ENCODE measurements at regions not wholly inside any gene's neighbourhood (a gene's known extent, or its start where the extent isn't known, plus 50 kb on each side); places are given as distances from the start of the nearest gene placed in this dataset.
A peak's percentile ranks its signal among the peaks of the same experiment; 100 is the strongest.

DNA sequence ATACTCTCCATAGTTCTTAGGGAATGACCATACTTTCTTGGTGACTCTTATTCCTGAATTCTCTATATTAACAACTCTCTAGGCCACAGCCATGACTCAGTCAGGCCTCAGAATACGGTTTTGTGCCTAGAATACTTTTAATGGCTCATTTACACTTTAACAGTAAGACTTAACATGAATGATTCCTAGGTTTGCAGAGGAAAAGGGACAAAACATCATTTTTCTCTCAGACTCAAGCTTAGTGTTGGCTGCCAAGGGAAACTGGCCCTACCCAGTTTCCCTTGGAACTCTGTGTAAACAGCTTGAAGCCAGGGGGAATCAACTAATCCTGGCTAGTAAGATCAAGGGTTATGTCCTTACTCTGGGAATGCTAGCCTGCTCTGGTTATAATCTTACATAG is 164.9 kb upstream of the PKN2 start:
- Mint-ChIP-seq H3K36me3 (ENCODE audit: low read depth, unreplicated experiment) (no peaks in the 10 kb centered on the region), H3K27me3 (ENCODE audit: low read depth, unreplicated experiment) (peaks cover 3% of the 10 kb centered on the region), H3K4me3 (ENCODE audit: unreplicated experiment) (no peak overlapping the region), H3K27ac (ENCODE audit: unreplicated experiment) (peak overlapping the region; percentile 47), H3K9me3 (ENCODE audit: unreplicated experiment) (no peaks in the 10 kb centered on the region), H3K4me1 (ENCODE audit: low read depth, unreplicated experiment) (peaks cover 2% of the 10 kb centered on the region)
- no peaks in the 10 kb centered on the region for H3K79me2 ChIP-seq (ENCODE audit: insufficient read depth, low read length)
- no peaks in the 10 kb centered on the region for H3K36me3 ChIP-seq (ENCODE audit: insufficient read depth, low read length)
- no peaks in the 10 kb centered on the region for H3K9me3 ChIP-seq (ENCODE audit: insufficient read depth, low read depth, low read length)
- no peak for FAIRE-seq
- no peak overlapping the region for H3K4me2 ChIP-seq (ENCODE audit: low read length)
- H3K27ac ChIP-seq (ENCODE audit: low read depth, low read length), result no peak overlapping the region
- no peak overlapping the region for H3K4me3 ChIP-seq (ENCODE audit: insufficient read depth, low read depth, low read length)
- no peaks in the 10 kb centered on the region for H3K27me3 ChIP-seq (ENCODE audit: insufficient read depth, low read length)
- H2AFZ ChIP-seq (ENCODE audit: low read depth, low read length), result no peak overlapping the region
- H4K20me1 ChIP-seq (ENCODE audit: insufficient read depth, low read length), result no peaks in the 10 kb centered on the region
- no peak overlapping the region for H3K9ac ChIP-seq (ENCODE audit: low read length)
- no peaks in the 10 kb centered on the region for H3K4me1 ChIP-seq (ENCODE audit: insufficient read depth, low read length)
- DNase-seq (ENCODE audit: low read depth), result peak; percentile 70
- TF ChIP-seq, protein P1, sequence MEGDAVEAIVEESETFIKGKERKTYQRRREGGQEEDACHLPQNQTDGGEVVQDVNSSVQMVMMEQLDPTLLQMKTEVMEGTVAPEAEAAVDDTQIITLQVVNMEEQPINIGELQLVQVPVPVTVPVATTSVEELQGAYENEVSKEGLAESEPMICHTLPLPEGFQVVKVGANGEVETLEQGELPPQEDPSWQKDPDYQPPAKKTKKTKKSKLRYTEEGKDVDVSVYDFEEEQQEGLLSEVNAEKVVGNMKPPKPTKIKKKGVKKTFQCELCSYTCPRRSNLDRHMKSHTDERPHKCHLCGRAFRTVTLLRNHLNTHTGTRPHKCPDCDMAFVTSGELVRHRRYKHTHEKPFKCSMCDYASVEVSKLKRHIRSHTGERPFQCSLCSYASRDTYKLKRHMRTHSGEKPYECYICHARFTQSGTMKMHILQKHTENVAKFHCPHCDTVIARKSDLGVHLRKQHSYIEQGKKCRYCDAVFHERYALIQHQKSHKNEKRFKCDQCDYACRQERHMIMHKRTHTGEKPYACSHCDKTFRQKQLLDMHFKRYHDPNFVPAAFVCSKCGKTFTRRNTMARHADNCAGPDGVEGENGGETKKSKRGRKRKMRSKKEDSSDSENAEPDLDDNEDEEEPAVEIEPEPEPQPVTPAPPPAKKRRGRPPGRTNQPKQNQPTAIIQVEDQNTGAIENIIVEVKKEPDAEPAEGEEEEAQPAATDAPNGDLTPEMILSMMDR (IDR thresholded peaks at IDR 0.05; ENCODE audit: insufficient read depth, low read depth, low read length), result no peak
- no peak for TF ChIP-seq EZH2 (IDR thresholded peaks at IDR 0.05; ENCODE audit: insufficient read depth, low read length)

DNA sequence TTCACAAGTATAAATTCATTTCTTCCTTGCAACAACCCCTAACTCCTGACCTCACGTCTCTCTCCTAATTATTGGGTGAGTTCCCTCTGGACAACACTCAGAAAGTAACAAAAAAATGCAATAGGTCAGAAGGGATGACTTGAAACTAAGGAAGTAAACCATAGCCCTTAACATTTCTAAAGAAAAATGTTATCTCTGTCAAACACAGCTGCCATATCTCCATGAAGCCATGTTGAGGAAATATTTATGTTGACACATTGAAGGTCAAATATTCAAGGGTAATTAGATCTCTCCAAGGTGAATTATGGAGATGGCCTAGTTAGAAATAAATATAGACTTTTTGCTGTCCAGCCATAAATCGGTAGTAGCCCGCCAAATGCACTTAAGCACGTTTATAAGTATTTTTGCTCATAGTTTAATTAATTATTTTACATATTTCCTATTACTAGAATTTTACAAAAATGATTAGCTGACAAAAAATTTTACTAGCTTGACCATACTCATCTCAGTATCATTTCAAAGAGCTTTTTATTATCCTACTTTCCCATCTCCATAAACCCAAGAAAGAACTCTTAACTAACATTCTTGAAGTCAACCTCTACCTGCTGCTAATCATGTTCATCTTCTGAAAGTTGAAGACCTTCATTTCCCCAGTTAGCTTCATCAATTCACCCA is 160.1 kb upstream of the PKN2 start:
- no peak overlapping the region for H3K9ac ChIP-seq (ENCODE audit: low read length)
- Mint-ChIP-seq H3K27ac (ENCODE audit: unreplicated experiment) (no peak overlapping the region), H3K9me3 (ENCODE audit: unreplicated experiment) (no peaks in the 10 kb centered on the region), H3K36me3 (ENCODE audit: low read depth, unreplicated experiment) (no peaks in the 10 kb centered on the region), H3K4me3 (ENCODE audit: unreplicated experiment) (no peak overlapping the region), H3K4me1 (ENCODE audit: low read depth, unreplicated experiment) (peaks cover 2% of the 10 kb centered on the region), H3K27me3 (ENCODE audit: low read depth, unreplicated experiment) (peaks cover 3% of the 10 kb centered on the region)
- no peak for DNase-seq (ENCODE audit: low read depth)
- no peaks in the 10 kb centered on the region for H4K20me1 ChIP-seq (ENCODE audit: insufficient read depth, low read length)
- no peaks in the 10 kb centered on the region for H3K79me2 ChIP-seq (ENCODE audit: insufficient read depth, low read length)
- H3K4me3 ChIP-seq (ENCODE audit: insufficient read depth, low read depth, low read length), result no peak overlapping the region
- H3K4me1 ChIP-seq (ENCODE audit: insufficient read depth, low read length), result no peaks in the 10 kb centered on the region
- no peak for FAIRE-seq
- no peaks in the 10 kb centered on the region for H3K9me3 ChIP-seq (ENCODE audit: insufficient read depth, low read depth, low read length)
- H3K36me3 ChIP-seq (ENCODE audit: insufficient read depth, low read length), result no peaks in the 10 kb centered on the region
- TF ChIP-seq EZH2 (IDR thresholded peaks at IDR 0.05; ENCODE audit: insufficient read depth, low read length), result no peak
- TF ChIP-seq, protein P1 (IDR thresholded peaks at IDR 0.05; ENCODE audit: insufficient read depth, low read depth, low read length), result no peak
- no peaks in the 10 kb centered on the region for H3K27me3 ChIP-seq (ENCODE audit: insufficient read depth, low read length)
- no peak overlapping the region for H3K4me2 ChIP-seq (ENCODE audit: low read length)
- no peak overlapping the region for H3K27ac ChIP-seq (ENCODE audit: low read depth, low read length)
- no peak overlapping the region for H2AFZ ChIP-seq (ENCODE audit: low read depth, low read length)

DNA sequence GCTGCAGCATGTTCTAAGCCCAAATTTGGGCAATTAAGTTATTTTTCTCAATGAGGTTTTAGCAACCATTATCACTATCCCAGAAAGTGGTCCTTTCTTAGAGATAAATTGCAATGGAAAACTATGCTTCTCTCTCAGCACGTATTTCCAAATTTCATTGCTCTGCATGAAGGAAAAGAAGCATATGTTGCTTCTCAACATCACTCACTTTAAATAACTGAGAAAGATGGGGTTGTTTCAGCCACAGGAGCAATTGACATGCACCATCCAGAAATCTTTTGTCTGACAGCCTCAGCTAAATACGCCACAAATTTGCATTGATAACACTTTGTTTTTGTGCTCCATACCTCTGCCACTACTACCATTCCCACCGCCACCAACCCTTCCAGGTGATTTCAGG is 157.6 kb upstream of the PKN2 start:
- H3K4me1 Mint-ChIP-seq (ENCODE audit: low read depth, unreplicated experiment), result no peaks in the 10 kb centered on the region
- no peak for TF ChIP-seq EZH2 (IDR thresholded peaks at IDR 0.05; ENCODE audit: insufficient read depth, low read length)
- TF ChIP-seq, protein P1 (IDR thresholded peaks at IDR 0.05; ENCODE audit: insufficient read depth, low read depth, low read length), result no peak

More for the DNA sequence above, 157.6 kb upstream of the PKN2 start:
- Histone ChIP-seq H3K4me3 (ENCODE audit: insufficient read depth, low read depth, low read length) (no peak overlapping the region), H3K9me3 (ENCODE audit: insufficient read depth, low read depth, low read length) (no peaks in the 10 kb centered on the region), H3K79me2 (ENCODE audit: insufficient read depth, low read length) (no peaks in the 10 kb centered on the region), H3K4me2 (ENCODE audit: low read length) (no peak overlapping the region), H3K27me3 (ENCODE audit: insufficient read depth, low read length) (no peaks in the 10 kb centered on the region), H4K20me1 (ENCODE audit: insufficient read depth, low read length) (no peaks in the 10 kb centered on the region), H2AFZ (ENCODE audit: low read depth, low read length) (no peak overlapping the region), H3K9ac (ENCODE audit: low read length) (no peak overlapping the region), H3K36me3 (ENCODE audit: insufficient read depth, low read length) (no peaks in the 10 kb centered on the region), H3K4me1 (ENCODE audit: insufficient read depth, low read length) (no peaks in the 10 kb centered on the region), H3K27ac (ENCODE audit: low read depth, low read length) (no peak overlapping the region)
- FAIRE-seq (no peak), DNase-seq (ENCODE audit: low read depth) (no peak)
- Mint-ChIP-seq H3K36me3 (ENCODE audit: low read depth, unreplicated experiment) (no peaks in the 10 kb centered on the region), H3K9me3 (ENCODE audit: unreplicated experiment) (no peaks in the 10 kb centered on the region), H3K4me3 (ENCODE audit: unreplicated experiment) (no peak overlapping the region), H3K27me3 (ENCODE audit: low read depth, unreplicated experiment) (peaks cover 4% of the 10 kb centered on the region), H3K27ac (ENCODE audit: unreplicated experiment) (no peak overlapping the region)
